ENCODE measurements at regions not wholly inside any gene's neighbourhood (a gene's known extent, or its start where the extent isn't known, plus 50 kb on each side); places are given as distances from the start of the nearest gene placed in this dataset.

DNA sequence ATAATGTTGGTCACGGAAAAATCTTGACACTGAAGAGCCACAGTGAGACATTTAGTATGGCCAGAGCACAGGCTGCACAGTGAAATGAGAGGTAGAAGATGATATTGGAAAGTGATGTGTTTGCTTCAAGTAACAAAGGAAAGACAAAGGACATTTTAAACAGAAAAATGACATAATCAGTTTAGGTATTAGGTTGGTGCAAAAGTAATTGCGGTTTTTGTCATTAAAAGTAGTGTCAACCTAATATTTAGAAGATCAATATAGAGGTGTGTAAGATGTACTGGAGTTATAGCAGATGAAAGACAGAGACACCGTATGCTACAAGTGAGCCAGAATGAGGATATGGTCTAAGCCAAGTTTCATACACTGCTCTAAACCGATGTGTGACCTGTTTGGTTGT is 253.0 kb upstream of the PPFIA2 start:
- no peak for TF ChIP-seq CTCF (conservative IDR thresholded peaks at IDR 0.05; ENCODE audit: low read depth, low read length)
- no peak for TF ChIP-seq EZH2 (IDR thresholded peaks at IDR 0.05; ENCODE audit: borderline replicate concordance, low read depth, low read length, poor library complexity, severe bottlenecking)

Measured in A673 (cell line).